ENCODE measurements at regions not wholly inside any gene's neighbourhood (a gene's known extent, or its start where the extent isn't known, plus 50 kb on each side); places are given as distances from the start of the nearest gene placed in this dataset.

GRCh38 chr10:123561141-123561440 is 105.1 kb upstream of the GPR26 start:
- no peak for DNase-seq

GRCh38 chr10:123562387-123562786 is 103.8 kb upstream of the GPR26 start:
- no peak for DNase-seq

- no peak for DNase-seq
Observed at GRCh38 chr10:123562811-123563580, 103.2 kb upstream of the GPR26 start.

- DNase-seq: no peak
Observed at GRCh38 chr10:123563581-123563855, 102.6 kb upstream of the GPR26 start.

- DNase-seq: no peak
Observed at GRCh38 chr10:123563994-123564393, 102.2 kb upstream of the GPR26 start.

GRCh38 chr10:123564631-123565030 is 101.5 kb upstream of the GPR26 start:
- no peak for DNase-seq

- no peak for DNase-seq
Observed at GRCh38 chr10:123565691-123566660, 100.2 kb upstream of the GPR26 start.

- no peak for DNase-seq
Observed at GRCh38 chr10:123567984-123568739, 98.0 kb upstream of the GPR26 start.

- DNase-seq: no peak
Observed at GRCh38 chr10:123568751-123569150, 97.4 kb upstream of the GPR26 start.

GRCh38 chr10:123569436-123570035 is 96.6 kb upstream of the GPR26 start:
- DNase-seq: no peak

GRCh38 chr10:123570051-123570897 is 95.9 kb upstream of the GPR26 start:
- no peak for DNase-seq

GRCh38 chr10:123570898-123571515 is 95.1 kb upstream of the GPR26 start:
- DNase-seq: no peak

- DNase-seq: no peak
Observed at GRCh38 chr10:123571978-123572377, 94.2 kb upstream of the GPR26 start.

- DNase-seq: no peak
Observed at GRCh38 chr10:123573236-123574108, 92.7 kb upstream of the GPR26 start.

GRCh38 chr10:123574109-123574698 is 92.0 kb upstream of the GPR26 start:
- DNase-seq: no peak

GRCh38 chr10:123575105-123575504 is 91.0 kb upstream of the GPR26 start:
- no peak for DNase-seq

- no peak for DNase-seq
Observed at GRCh38 chr10:123576706-123577105, 89.4 kb upstream of the GPR26 start.

GRCh38 chr10:123577921-123578461 is 88.2 kb upstream of the GPR26 start:
- no peak for DNase-seq

- DNase-seq: no peak
Observed at GRCh38 chr10:123578721-123579120, 87.4 kb upstream of the GPR26 start.

GRCh38 chr10:123579675-123580074 is 86.5 kb upstream of the GPR26 start:
- no peak for DNase-seq
